ENCODE measurements at regions not wholly inside any gene's neighbourhood (a gene's known extent, or its start where the extent isn't known, plus 50 kb on each side); places are given as distances from the start of the nearest gene placed in this dataset.
"Not testable (repeated sequence)": the region's sequence is repeated elsewhere in the genome, so short reads cannot be mapped to it uniquely, and the experiment has no call there.

DNA sequence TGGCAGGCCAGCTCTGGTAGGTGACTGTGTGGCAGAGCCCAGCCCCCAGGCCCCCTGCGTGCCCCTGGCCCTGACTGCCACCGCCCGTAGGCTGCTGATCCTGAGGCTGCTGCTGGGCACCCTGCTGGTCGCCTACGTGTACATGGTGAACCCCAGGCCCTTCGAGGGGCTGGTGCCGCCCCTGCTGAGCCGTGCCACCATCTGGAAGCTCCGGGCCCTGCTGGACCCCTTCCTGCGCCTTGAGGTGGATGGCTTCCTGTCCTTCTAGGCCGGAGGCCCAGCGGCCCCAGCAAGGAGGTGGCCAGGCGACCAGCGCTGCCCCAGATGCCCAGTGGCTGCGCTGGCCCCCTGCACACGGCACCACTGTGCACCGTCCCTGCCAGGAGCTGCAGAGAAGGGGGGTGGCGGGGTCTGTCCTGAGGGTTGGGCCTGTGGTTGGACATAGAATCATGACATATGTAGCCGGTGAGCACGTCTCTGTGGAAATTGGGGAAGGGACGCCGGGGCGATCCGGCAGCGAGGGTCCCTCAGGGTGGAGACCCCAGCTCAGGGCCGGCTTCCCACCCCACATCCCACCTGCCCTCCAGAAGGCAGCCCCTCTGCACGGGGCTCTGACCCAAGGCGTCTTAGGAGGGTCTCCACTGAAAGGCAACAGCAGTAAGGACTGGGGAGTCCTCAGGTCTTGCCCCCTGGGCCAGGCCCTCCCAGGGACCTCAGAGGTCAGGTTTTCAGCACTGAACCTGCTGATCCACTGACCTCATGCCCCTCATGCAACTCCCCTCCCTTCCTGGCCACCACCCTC lies 185.4 kb downstream of the IGLL1 start:
- DNase-seq (ENCODE audit: low read depth): no peak

DNA sequence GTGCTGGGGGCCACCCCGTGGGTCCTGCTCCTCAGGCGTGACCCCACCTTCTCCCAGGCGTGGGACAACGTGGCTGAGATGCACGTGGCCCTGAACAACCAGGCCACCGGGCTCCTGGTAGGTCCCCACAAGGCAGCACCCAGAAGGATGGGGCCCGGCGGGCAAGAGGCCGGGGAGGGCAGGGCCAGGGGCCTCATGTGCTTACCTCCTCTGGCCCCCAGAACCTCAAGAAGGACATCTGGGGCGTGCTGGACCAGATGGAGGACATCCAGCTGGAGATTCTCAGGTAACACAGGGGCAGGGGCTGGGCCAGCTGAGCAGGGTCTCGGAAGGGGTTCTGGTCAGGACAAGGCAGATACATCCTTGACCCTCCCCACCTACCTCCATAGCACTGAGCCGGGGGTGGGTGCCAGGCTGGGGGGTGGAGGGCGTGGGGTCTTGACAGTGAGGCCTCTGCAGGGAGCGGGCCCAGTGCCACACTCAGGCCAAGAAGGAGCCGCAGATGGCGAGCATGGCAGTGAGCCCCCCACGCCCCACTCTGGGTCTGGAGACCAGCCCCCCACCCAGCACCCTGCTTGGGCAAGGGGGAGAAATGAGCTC lies 186.3 kb downstream of the IGLL1 start:
- DNase-seq (ENCODE audit: low read depth): no peak

DNA sequence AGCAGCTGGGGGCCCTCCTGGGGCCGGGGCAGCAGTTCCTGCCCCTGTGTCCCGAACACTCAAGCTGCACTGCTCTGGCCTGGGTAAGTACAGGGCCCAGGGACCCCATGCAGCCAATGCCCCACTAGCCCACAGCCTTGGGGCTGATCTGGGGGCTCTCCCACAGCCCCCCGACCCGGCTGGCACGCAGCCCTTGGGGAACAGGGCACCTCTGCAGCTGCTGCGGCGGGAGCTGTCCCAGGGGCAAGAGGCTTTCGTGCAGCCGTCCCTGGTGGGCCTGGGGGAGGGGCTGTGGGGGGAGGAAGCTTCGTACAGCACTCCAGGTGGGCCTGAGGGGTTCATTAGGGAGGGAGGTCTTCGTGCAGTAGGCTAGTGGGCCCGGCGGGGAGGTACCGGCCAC lies 186.9 kb downstream of the IGLL1 start:
- not testable (repeated sequence) for DNase-seq (ENCODE audit: low read depth)

DNA sequence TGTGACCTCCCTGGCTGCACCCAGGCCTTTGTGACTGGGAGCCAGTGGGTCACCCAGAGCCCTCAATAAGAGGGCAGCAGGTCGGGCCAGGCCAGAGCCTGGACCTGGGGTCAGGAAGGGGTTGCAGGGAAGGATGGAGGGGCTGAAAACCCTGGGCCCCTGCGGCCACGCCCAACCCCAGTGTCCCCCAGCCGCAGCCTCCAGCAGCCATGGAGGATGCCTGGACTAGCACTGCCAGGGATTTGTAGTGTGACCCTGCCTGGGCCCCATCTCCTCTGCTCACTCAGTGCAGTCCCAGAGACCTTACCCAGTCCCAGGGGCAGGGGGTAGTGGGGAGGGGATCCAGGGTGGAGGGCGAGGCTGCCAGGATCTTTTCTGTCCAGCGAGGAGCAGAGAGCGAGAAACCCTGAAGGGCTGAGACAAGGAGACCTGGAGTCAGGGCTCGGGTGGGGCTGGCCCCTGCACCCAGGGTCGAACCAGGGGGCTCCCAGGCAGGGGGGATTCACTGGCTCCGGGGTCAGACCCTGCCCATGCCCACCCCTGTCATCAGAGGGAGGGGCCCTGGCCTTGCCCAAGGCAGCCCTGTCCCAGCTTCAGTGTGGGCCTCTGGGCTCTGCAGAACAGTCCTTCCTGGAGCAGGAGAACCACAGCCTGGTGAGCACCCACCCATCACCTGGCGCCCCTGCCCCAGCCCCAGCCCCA lies 187.5 kb downstream of the IGLL1 start:
- DNase-seq (ENCODE audit: low read depth): no peak

DNA sequence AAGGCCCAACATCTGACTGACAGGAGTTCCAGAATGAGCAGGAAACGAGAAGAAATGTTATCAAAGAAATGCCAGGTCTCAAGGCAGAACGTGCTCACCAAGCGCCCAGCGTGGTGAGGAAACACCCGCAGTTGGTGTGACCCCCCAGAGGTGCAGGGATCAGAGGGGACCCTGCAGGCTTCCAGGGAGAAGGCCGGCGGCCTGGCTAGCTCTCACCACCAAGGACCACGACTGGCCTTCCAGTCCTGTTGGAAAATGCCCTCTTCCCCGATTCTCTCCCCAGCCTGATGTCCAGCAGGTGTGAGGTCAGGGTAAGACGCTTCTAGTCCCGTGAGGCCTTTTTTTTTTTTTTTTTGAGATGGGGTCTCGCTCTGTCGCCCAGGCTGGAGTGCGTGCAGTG lies 189.1 kb downstream of the IGLL1 start:
- no peak for DNase-seq (ENCODE audit: low read depth)

DNA sequence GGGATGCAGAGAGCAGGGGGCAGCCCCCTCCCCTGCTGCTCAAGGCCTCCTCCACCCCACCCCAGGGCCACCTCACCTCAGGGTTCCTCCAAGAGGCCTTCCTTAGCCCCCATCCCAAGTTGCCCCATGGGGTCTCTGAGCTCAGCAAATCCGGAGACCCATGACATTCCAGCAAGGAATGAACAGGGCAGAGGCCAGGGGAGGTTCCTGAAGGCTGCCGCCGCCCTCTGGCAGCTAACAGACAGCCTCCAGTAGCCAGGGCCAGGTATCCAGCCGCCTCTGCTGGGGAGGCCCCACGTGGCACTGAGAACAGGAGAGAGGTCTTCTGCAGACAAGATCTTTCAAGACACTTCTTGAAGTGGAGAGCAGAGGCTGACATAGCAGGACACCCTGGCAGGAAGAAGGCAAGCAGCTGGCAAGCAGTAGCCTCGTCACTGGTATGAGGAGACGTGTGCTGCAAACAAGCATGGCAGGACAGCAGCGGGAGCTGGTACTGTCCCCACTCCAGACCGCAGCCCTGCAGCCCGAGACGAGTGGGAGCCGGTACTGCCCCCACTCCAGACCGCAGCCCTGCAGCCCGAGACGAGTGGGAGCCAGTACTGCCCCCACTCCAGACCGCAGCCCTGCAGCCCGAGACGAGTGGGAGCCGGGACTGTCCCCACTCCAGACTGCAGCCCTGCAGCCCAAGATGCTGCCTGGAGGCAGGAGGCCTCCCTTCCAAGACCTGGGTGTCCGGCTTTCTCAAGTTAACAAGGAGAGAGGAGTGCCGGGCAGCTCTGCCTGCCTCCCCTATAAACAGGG lies 190.6 kb downstream of the IGLL1 start:
- DNase-seq (ENCODE audit: low read depth): no peak

DNA sequence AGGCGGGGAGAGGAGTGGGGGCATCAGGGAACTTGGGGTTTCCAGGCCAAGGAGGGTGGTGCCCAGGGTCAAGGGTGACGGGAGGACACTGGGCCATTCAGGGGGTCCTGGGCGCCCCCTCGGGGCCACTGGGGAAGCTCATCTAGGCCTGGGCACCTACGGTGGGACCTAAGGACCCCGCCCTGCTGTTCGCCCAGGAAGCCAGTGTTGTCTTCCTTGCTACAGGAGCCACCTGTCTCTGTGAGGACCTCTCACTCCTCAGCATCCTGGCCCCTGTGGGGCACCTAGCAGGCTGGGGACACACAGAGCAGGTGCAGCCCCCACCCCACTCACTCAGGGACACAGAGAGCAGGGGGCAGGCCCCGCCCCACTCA lies 191.6 kb downstream of the IGLL1 start:
- no peak for DNase-seq (ENCODE audit: low read depth)

DNA sequence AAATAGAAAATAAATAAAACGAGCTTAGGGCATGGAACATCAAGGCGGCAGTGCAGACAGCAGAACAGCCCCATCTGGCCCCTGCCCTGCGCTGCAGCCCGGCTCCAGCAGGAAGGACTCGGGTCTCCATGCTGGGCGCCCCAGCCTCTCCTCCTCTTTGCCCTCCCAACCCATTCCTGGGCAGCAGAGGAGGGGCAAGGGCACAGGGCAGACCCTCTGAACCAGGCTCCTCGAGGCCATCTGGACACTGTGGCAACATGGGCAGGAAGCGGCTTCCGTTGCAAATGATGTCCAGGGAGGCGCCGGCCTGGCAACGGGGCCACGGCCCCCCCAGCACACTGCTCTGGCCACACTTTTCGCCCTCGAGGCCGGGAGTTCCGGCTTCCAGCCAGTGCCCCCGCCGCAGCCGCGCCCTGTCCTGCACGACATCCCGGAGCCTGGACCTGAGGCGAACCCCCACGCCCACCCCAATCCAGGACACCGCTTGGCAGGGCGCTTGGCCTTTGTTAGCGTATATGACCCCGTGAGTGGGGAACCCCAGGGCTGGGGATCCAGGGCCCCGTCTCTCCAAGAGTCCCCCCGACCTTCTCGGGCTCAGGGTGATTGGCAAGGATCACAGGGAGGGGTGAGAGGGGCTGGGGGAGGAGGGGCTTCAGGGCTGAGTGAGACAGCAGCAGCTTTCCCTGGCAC lies 192.1 kb downstream of the IGLL1 start:
- no peak for DNase-seq (ENCODE audit: low read depth)

DNA sequence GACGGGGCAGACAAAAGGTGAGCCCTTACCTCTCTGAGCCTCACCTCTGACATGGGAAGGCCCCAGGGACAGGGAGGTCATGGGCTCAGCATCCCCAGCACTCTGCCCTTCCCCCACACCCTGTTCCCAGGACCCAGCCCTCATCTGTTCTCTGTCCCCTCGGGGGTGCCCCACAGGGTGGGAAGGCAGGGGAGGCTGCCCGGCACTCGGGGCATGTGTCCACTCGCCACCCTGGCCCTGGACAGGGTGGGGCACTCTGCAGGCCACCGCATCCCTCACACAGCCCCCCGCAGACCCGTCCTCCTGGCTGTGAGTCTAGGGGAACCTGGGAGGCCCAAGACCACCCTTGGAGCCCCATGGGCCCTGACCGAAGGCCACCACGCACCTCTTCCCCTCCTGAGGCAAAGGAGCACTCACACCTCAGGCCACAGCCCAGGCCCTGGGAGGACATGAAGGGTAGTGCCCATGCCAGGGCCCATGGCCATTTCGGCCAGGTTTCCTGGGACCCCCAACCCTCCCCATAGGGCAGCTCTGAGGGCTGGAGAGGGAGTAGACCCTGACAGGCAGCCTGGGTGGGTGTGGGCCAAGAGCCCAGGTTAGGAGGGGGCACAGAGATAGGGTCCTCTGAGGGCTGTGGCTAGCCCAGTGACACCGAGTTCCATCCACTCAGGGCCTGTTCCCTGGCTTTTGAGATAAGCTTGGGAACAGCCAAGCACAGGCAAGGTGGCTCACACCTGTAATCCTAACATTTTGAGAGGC lies 193.1 kb downstream of the IGLL1 start:
- DNase-seq (ENCODE audit: low read depth): no peak

DNA sequence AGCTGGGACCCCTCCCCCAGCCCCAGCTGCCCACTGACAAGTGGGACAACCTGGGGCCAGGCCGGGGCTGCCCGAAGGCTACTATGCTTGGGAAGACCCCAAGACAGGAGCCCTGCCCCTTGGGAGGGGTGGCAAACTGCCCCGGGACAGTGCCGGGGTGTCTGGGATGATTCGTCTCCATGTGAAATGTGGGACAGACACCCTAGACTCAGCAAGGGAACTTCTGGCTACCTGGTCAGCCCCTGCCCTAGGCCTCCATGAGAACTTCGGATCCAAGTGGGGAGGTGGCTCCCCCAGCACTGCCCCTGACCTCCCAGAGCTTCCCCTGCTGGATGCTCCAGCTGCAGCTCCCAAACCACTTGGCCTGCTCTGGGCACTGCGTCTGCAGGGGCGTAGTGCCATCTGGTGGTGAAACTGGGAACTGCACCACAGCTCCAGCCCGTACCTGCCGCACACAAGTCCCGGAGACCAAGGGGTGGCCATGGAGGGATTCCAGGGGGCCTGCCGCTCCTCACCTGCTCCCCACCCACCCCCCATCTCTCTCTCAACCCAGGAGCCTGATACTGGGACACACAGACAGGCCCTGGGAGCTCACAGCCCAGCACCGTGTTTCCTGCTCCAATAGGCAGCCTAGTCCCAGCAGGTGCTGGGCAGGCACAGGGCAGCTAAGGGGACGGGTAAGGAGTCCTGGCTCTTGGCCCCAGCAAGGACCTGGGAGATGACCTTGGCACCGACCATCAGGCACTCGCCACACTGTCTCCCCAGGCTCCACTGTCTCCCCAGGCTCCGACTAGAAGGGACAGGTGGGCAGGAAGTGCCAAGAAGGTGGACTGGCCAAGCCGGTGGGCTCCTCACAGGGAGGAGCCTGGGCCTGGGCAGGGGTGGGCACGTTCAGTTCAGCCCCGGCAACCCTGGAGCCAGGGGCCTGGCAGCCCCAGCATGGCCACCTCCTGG lies 194.1 kb downstream of the IGLL1 start:
- DNase-seq (ENCODE audit: low read depth): peak; percentile 77

DNA sequence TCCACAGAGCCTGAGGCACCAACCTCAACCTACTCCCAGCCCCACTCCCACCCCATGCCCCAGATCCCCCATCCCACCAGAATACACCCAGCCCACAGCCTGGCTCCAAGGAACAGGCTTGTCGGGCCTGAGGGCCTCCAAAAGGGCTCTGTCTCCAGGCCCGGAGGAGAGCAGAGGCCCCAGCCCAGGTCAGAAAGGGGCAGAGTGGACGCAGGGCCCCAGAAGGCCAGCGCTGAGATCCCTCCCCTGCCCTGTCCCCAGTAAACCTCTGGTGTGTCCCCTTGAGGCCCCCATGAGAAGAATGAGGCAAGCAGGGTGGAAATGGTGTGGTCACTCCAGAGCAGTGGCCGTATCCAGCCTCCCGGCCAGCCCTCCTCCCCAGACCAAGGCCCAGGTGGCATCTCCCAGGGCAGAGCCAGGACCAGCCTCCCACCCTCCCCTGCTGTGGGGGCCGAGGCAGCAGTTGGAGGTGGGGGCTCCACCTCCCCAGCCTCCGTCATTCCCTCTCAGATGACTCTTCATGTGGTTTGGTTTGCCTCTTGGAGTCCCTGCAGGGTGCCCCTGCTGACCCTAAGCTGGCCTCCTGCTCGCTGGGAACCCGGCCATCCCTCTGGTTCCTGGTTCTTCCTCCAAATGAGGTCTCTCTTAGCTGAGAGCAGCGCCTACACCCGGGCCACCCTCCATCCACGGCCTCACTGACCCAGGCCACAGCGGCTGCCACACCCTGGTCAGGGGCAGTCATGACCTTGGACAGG lies 195.0 kb downstream of the IGLL1 start:
- no peak for DNase-seq (ENCODE audit: low read depth)

DNA sequence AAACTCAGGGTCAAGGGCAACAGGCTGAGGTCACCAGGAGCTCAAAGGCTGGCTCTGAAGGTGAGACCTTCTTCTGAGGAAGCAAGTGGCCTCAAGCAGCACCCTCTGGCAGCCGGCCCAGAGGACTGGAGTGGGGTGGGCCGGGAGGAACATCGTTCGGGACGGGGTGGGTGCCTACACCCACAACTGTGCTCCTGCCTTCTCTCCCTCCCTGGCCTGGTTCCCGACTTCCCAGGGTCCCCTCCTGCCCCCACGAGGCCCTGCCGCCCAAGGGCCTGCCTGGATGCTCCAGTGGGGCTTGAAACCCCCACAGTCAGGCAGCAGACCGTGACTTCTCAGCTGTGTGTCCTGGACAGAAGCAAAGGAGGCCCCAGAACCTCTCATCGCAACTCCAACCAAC lies 195.7 kb downstream of the IGLL1 start:
- DNase-seq (ENCODE audit: low read depth): no peak

DNA sequence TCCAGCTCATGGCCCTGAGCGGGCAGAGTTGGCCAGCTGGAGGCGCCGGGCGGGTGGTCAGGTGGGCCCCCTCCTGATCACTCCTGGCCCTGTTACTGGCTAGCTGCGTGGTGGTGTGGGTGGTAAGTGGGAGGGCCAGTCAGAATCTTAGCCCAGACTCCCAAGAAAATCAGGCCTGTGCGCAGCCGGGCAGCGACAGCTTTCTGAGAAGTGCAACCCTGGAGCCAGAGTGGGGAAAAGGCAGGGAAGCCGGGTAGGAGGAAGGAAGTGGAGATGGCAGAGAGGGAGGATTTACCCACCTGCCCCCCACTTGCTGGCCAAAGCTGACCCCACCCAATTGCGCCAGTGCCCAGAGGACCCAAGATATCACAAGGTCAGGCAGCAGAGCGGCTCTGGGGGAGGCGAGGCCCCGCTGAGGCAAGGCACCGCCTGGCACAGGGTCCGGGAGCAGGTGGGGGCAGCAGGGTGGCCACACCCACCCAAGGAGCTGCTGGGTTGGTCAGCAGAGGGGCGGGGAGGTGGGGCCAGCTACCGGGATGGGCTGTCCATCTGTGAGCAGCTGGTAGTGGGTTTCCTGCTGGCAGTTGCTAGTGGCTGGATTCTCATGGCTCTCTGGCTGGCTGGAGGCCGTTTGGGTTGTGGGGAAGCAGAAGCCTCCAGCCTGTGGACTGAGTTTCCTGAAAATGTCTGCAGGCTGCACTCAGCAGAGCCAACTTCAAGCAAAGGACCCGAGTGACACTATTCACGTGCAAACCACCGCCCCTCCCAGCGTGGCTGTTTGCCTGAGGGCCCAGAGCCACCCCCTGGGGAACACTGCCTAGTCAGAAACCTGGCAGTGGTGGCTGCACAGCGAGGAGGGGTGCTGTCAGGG lies 196.4 kb downstream of the IGLL1 start:
- no peak for DNase-seq (ENCODE audit: low read depth)

DNA sequence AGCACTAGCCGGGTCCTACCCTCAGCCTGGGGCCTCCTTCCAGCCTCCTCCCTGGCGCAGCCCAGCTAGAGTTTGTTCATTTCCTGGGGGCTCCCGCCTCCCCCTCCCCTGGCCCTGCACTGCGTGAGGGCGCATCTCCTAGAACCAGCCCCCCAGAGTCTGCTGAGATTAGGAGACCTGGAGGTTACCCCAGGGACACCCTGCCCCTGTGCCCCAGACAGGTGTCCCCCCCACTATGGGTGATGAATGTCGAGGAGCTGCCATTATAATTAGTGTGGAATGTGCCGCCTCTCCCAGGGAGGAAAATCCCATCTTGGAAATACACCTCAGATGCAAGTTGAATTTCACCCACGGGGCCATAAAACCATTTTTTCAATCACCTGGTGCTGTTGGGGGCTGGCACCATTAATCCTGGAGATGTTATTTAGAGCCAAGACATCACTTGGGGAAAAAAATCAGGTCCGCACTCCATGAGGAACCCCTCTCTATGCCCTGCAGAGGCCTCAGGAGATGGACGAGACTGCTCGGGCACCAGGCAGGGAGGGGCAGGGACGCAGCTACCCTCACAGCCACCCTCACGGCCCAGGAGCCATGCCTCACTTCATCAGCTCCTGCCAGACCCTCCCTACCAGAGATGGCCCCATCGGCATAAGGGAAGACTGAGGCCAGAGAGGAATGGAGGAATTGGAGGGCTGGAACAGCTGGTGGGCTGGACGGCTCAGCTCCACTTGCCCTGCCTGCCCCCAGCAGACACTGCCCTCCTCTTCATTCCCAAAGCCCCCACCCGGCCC lies 197.5 kb downstream of the IGLL1 start:
- no peak for DNase-seq (ENCODE audit: low read depth)

DNA sequence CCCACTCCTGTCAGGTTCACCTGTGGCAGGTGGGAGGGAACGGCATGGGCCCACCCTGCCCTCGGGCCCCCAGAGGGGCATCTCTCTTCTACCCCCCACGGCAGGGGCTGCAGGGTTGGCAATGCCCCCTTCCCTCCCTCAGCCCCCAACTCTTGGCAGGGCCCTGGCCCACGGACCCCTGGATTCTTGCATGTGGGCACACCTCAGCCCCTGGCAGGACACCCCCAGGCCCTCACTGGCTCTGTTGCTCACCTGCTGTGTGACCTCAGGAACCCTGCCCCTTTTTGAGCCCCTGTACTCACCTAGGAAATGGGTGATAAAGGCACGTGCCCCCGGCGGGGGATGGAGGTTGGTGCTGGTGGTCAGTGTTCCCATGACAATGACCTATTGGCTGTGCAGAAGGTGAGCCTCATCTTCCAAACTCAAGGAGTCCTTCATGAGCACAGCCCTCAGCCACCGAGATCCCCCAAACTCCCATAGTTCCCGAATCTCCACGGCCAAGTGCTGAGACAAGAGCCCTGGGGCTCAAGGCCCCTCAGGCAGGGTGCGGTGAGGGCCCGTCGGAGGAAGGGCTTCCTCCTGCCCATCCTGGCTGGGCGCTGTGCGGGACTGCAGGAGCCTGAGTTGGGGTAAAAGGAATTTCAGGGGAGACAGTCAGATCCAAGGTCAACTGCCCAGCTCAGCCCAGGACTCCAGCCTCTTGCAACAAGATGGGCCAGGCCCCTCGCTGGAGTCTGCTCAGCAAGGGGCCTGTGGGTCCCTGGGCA lies 198.2 kb downstream of the IGLL1 start:
- DNase-seq (ENCODE audit: low read depth): no peak

DNA sequence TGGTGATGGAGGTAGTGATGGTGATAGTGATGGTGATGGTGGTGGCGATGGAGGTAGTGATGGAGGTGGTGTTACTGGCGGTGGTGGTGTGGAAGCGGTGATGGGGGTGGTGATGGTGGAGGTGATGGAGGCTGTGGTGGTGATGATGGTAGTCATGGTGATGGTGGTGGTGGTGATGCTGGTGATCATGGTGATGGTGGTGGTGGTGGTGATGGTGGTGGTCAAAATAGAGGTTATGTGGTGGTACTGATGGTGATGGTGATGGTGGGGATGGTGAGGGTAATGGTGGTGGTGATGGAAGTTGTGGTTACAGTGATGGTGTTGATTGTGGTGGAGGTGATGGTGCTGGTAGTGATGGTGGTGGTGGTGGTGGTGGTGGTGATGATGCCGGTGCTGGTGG lies 199.2 kb downstream of the IGLL1 start:
- no peak for DNase-seq (ENCODE audit: low read depth)

DNA sequence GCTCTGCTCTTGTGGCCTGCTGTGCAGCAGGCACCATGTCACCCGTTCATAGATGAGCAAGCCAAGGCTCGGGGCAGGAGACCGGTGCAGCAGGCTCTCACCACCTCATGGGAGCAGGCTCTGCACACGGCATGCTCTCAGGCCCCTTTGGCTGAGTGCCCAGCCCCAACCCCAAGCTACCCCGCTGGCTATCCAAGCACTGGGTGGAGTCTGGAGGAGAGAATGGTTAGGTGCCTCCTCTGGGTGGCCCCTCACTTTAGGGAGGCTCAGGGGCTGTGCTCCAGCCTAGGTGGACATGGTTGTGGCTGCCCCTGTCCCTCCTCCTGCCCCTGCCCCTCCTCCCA lies 199.9 kb downstream of the IGLL1 start:
- DNase-seq (ENCODE audit: low read depth): no peak
